Endothelial cell of umbilical vein (primary cell): ENCODE measurements at regions not wholly inside any gene's neighbourhood (a gene's known extent, or its start where the extent isn't known, plus 50 kb on each side); places are given as distances from the start of the nearest gene placed in this dataset.

ENCODE experiments used
- BruUV-seq: library from RNA; stranded (reverse); fragments of 400-500 nt; replicated peaks from 2 replicates; lab custom pipeline; 2021; lab: Mats Ljungman, UMichigan
- CTCF ChIA-PET: fragments of 300-600, 350-600 bp; sonication (Branson Sonifier 250); formaldehyde crosslinking; loops from one replicate; lab custom pipeline; 2021; ENCODE audit warnings: antibody characterized with exemption, inconsistent platforms; lab: Charles Lee
- POLR2A ChIA-PET: fragments of 300-600, 350-600 bp; sonication (Branson Sonifier 250); formaldehyde crosslinking; loops from one replicate; lab custom pipeline; 2021; ENCODE audit warnings: antibody characterized with exemption, inconsistent platforms; lab: Charles Lee
- DNase-seq: peaks from one replicate; pipeline ENCODE4 v3.0.0-alpha.2; 2011; ENCODE audit warnings: low read depth, low spot score
- FAIRE-seq: peaks from 2 replicates; lab custom pipeline; 2011; peaks lifted over from hg19 to GRCh38; lab: Jason Lieb, UNC
- H2AFZ ChIP-seq: 2 replicates; pipeline ENCODE4 v1.6.0; 2012; ENCODE audit warnings: low read depth, low read length, control low read depth, inconsistent platforms
- H3K27ac ChIP-seq: 2 replicates; pipeline ENCODE4 v1.5.1; 2011; ENCODE audit warnings: low read depth, mild to moderate bottlenecking, control low read depth, low read length, moderate library complexity; ENCODE audit not compliant: insufficient read depth
- H3K27me3 ChIP-seq, 2 experiments: 2 replicates each; pipeline versions ENCODE4 v1.6.0 to v1.6.1; 2011; ENCODE audit warnings: low read length in 2 of 2, mixed read lengths in 1 of 2; ENCODE audit not compliant: control insufficient read depth in 2 of 2, insufficient read depth in 2 of 2
- H3K36me3 ChIP-seq, 2 experiments: 2 replicates in 1 of 2; 3 replicates in 1 of 2; pipeline ENCODE4 v1.5.1; 2011; ENCODE audit warnings: low read length in 2 of 2, mild to moderate bottlenecking in 1 of 2, moderate library complexity in 1 of 2; ENCODE audit not compliant: control insufficient read depth in 2 of 2, insufficient read depth in 2 of 2; ENCODE audit errors: extremely low read depth in 1 of 2
- H3K4me1 ChIP-seq: 3 replicates; pipeline ENCODE4 v1.5.1; 2011; ENCODE audit warnings: mild to moderate bottlenecking, low read length; ENCODE audit not compliant: control insufficient read depth, insufficient read depth; ENCODE audit errors: extremely low read depth
- H3K4me2 ChIP-seq: 2 replicates; pipeline ENCODE4 v1.6.1; 2011; ENCODE audit warnings: low read length, control low read depth, mixed read lengths; ENCODE audit not compliant: insufficient read depth
- H3K4me3 ChIP-seq, 3 experiments: fragments of 200-600 bp in 1 of 3; sonication (generic), shearing (Covaris generic) in 1 of 3; replicated peaks in 1 of 3; 2 replicates each; pipeline ENCODE4 v1.5.1; 2011 to 2016; ENCODE audit warnings: control low read depth in 3 of 3, low read length in 3 of 3, mild to moderate bottlenecking in 2 of 3, inconsistent platforms in 1 of 3, low read depth in 1 of 3, moderate library complexity in 1 of 3; ENCODE audit not compliant: insufficient read depth in 1 of 3
- H3K79me2 ChIP-seq: 2 replicates; pipeline ENCODE4 v1.6.0; 2012; ENCODE audit warnings: low read length, inconsistent platforms; ENCODE audit not compliant: control insufficient read depth, insufficient read depth
- H3K9ac ChIP-seq: replicated peaks from 2 replicates; pipeline ENCODE3; 2011; ENCODE audit warnings: low read length, control low read depth; ENCODE audit not compliant: insufficient read depth; ENCODE audit errors: extremely low read depth
- H3K9me1 ChIP-seq: replicated peaks from 3 replicates; pipeline ENCODE4 v1.6.0; 2011; ENCODE audit warnings: mild to moderate bottlenecking, low read length; ENCODE audit not compliant: control insufficient read depth, insufficient read depth; ENCODE audit errors: extremely low read depth
- H3K9me3 ChIP-seq: replicated peaks from 2 replicates; pipeline ENCODE4 v1.5.1; 2012; ENCODE audit warnings: low read length, inconsistent platforms; ENCODE audit not compliant: control insufficient read depth, insufficient read depth
- H4K20me1 ChIP-seq: replicated peaks from 2 replicates; pipeline ENCODE3; 2011; ENCODE audit warnings: mild to moderate bottlenecking, low read length; ENCODE audit not compliant: control insufficient read depth, insufficient read depth; ENCODE audit errors: extremely low read depth
- EZH2 ChIP-seq: IDR thresholded peaks from 2 replicates; pipeline ENCODE4 v1.6.1; 2012; ENCODE audit warnings: borderline replicate concordance, low read depth, mild to moderate bottlenecking, moderate library complexity, low read length, inconsistent platforms; ENCODE audit not compliant: severe bottlenecking
- FOS ChIP-seq: IDR thresholded peaks from 2 replicates; pipeline ENCODE4 v1.6.1; 2011; ENCODE audit warnings: mild to moderate bottlenecking, low read length, moderate library complexity, borderline replicate concordance; ENCODE audit not compliant: insufficient read depth
- GATA2 ChIP-seq: IDR thresholded peaks from 2 replicates; pipeline ENCODE4 v1.7.0; 2011; ENCODE audit warnings: low read depth, mild to moderate bottlenecking, moderate library complexity, mixed read lengths, low read length; ENCODE audit not compliant: insufficient read length, insufficient read depth
- JUN ChIP-seq: IDR thresholded peaks from 2 replicates; pipeline ENCODE4 v1.6.1; 2011; ENCODE audit warnings: borderline replicate concordance, low read depth; ENCODE audit not compliant: insufficient read length, insufficient read depth
- MAX ChIP-seq: IDR thresholded peaks from 2 replicates; pipeline ENCODE4 v1.6.1; 2011; ENCODE audit not compliant: insufficient read depth, insufficient read length
- dilution Hi-C: fragments of 300-500 bp; cut with MboI; formaldehyde crosslinking; loops from one replicate; pipeline ENCODE4 v1.15.0; 2019; ENCODE audit warnings: low sequenced_read_pairs; ENCODE audit not compliant: extremely low pct_ligation_motif_present
- intact Hi-C: fragments of 100-400 bp; cut with micrococcal nuclease; formaldehyde crosslinking; loops from one replicate; pipeline ENCODE4 v1.10.0; 2022

GRCh38 chr5:173758676-173759075, 129.5 kb upstream of the CPEB4 start:
- Histone ChIP-seq H3K4me2 (no peak overlapping the region), H3K27ac (no peak overlapping the region), H3K4me3 (no peak overlapping the region), H3K9me3 (no peaks in the 10 kb centered on the region), H3K9ac (no peak overlapping the region), H3K9me1 (no peaks in the 10 kb centered on the region), H3K27me3 (no peaks in the 10 kb centered on the region), H3K36me3 (no peaks in the 10 kb centered on the region), H3K4me1 (peaks cover 2% of the 10 kb centered on the region), H4K20me1 (no peaks in the 10 kb centered on the region), H2AFZ (no peak overlapping the region), H3K79me2 (no peaks in the 10 kb centered on the region)
- POLR2A ChIA-PET: no interaction called here
- dilution Hi-C loops (no loop called here), intact Hi-C loops (no loop called here)
- no peak for FAIRE-seq
- no TSS peak for BruUV-seq
- DNase-seq: no peak
- TF ChIP-seq EZH2 (no peak), FOS (no peak), MAX (no peak), JUN (no peak), GATA2 (no peak)
- CTCF ChIA-PET: interaction anchor here (0.7 to 1.5 kb wide), 2 partner anchors 25 to 212 kb away, joined by 3 to 4 read pairs; no protein-coding TSS in a partner anchor

- Histone ChIP-seq H3K9me3 (no peaks in the 10 kb centered on the region), H3K27ac (no peak overlapping the region), H3K27me3 (no peaks in the 10 kb centered on the region), H3K9me1 (no peaks in the 10 kb centered on the region), H3K4me1 (peaks cover 7% of the 10 kb centered on the region), H2AFZ (no peak overlapping the region), H3K9ac (no peak overlapping the region), H4K20me1 (no peaks in the 10 kb centered on the region), H3K4me3 (no peak overlapping the region), H3K4me2 (no peak overlapping the region), H3K36me3 (no peaks in the 10 kb centered on the region), H3K79me2 (no peaks in the 10 kb centered on the region)
- FAIRE-seq: no peak
- ChIA-PET POLR2A (no interaction called here), CTCF (interaction anchor here (1.5 kb wide), 1 partner anchor 26 kb away, joined by 4 read pairs; no protein-coding TSS in a partner anchor)
- intact Hi-C loops (loop anchor here (10.0 kb wide), 2 partner anchors 425 to 985 kb away; partner anchors contain the start of gene DUSP1), dilution Hi-C loops (no loop called here)
- DNase-seq: no peak
- TF ChIP-seq GATA2: no peak
- no TSS peak for BruUV-seq
These were observed 128.5 kb upstream of the CPEB4 start for GRCh38 chr5:173759691-173760090.
